ENCODE measurements at regions not wholly inside any gene's neighbourhood (a gene's known extent, or its start where the extent isn't known, plus 50 kb on each side); places are given as distances from the start of the nearest gene placed in this dataset.
"Not testable (repeated sequence)": the region's sequence is repeated elsewhere in the genome, so short reads cannot be mapped to it uniquely, and the experiment has no call there.

DNA sequence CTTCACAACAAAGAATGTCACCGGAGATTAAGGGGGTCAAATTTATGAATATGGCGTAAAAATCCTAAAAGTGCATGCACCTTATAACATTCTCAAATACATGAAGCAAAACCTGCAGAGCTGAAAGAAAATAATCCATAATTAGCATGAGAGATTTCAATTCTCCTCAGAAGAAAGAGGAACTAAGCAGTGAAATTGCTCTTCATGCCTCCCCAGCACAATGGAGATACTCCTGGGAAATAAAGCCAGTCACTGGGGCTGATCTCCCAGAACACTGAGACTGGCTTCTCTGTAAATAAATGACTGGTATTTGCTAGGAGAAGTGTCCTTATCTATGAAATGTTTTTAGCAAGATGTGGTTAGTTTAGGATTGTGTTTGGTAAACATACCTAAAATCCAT lies 68.1 kb downstream of the GOLGA6L6 start:
- TF ChIP-seq CTCF (IDR thresholded peaks at IDR 0.05; ENCODE audit: control extremely low read depth in 1 of 3, insufficient read depth in 1 of 3, low read depth in 1 of 3, low read length in 3 of 3); SP1 (IDR thresholded peaks at IDR 0.05; ENCODE audit: low read depth, low read length); ZNF274 (IDR thresholded peaks at IDR 0.05; ENCODE audit: borderline replicate concordance, extremely low read depth, low read length); EGR1 (IDR thresholded peaks at IDR 0.05; ENCODE audit: borderline replicate concordance, low read depth, low read length); SIN3A (conservative IDR thresholded peaks at IDR 0.05 in 1 of 2, IDR thresholded peaks at IDR 0.05 in 1 of 2; ENCODE audit: low read depth in 1 of 2, low read length in 2 of 2); MAX (IDR thresholded peaks at IDR 0.05); FOSL1 (IDR thresholded peaks at IDR 0.05; ENCODE audit: insufficient read depth, low read depth, low read length); MAFK (IDR thresholded peaks at IDR 0.05; ENCODE audit: low read depth, low read length); POLR2A (IDR thresholded peaks at IDR 0.05; ENCODE audit: control extremely low read depth in 1 of 2, low read depth in 2 of 2, low read length in 2 of 2): not testable (repeated sequence)
